DND-41 (cell line): ENCODE measurements at regions not wholly inside any gene's neighbourhood (a gene's known extent, or its start where the extent isn't known, plus 50 kb on each side); places are given as distances from the start of the nearest gene placed in this dataset.

Experiments used
- EZH2 ChIP-seq: IDR thresholded peaks from 3 replicates; pipeline ENCODE4 v1.6.1; 2012; ENCODE audit warnings: borderline replicate concordance, low read depth, mild to moderate bottlenecking, moderate library complexity, low read length, inconsistent platforms; ENCODE audit not compliant: severe bottlenecking
- TF ChIP-seq, protein P1 (sequence below): IDR thresholded peaks from 2 replicates; pipeline ENCODE4 v1.5.1; 2012; ENCODE audit warnings: borderline replicate concordance, low read length, moderate library complexity, mild to moderate bottlenecking; ENCODE audit not compliant: poor library complexity, severe bottlenecking; ENCODE audit errors: extremely low read depth

DNA sequence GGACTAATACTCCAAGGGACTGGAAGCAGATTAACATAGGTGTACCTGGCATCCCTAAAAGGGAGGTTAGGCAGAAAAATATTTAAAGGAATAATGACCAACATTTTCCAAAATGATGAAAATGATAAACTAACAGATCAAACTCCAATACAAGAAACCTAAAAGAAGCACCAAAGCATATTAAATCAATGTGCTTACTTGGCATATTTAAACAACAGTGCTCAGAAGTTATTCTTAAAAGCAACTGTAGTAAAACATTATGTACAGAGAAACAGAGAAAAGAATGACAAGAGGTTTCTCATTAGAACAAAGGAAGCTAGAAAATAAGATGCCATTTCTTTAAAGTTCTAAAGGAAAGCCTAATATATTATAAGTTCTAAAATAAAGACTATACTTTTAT lies 947.3 kb upstream of the TMEFF2 start:
- TF ChIP-seq, protein P1, sequence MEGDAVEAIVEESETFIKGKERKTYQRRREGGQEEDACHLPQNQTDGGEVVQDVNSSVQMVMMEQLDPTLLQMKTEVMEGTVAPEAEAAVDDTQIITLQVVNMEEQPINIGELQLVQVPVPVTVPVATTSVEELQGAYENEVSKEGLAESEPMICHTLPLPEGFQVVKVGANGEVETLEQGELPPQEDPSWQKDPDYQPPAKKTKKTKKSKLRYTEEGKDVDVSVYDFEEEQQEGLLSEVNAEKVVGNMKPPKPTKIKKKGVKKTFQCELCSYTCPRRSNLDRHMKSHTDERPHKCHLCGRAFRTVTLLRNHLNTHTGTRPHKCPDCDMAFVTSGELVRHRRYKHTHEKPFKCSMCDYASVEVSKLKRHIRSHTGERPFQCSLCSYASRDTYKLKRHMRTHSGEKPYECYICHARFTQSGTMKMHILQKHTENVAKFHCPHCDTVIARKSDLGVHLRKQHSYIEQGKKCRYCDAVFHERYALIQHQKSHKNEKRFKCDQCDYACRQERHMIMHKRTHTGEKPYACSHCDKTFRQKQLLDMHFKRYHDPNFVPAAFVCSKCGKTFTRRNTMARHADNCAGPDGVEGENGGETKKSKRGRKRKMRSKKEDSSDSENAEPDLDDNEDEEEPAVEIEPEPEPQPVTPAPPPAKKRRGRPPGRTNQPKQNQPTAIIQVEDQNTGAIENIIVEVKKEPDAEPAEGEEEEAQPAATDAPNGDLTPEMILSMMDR, result no peak
- TF ChIP-seq EZH2, result no peak
